ENCODE measurements at regions not wholly inside any gene's neighbourhood (a gene's known extent, or its start where the extent isn't known, plus 50 kb on each side); places are given as distances from the start of the nearest gene placed in this dataset.

- intact Hi-C loops (cut with micrococcal nuclease; ENCODE audit: unreplicated experiment), result no loop called here
- peaks cover 4% of the 10 kb centered on the region for H3K4me1 ChIP-seq (replicated peaks; ENCODE audit: insufficient read depth)
- no peaks in the 10 kb centered on the region for H3K27me3 ChIP-seq (ENCODE audit: insufficient read depth, low read depth)
- no peaks in the 10 kb centered on the region for H3K9me2 ChIP-seq (ENCODE audit: insufficient read depth)
- TF ChIP-seq EZH2 (IDR thresholded peaks at IDR 0.05; ENCODE audit: low read depth) (no peak), CTCF (conservative IDR thresholded peaks at IDR 0.05) (no peak)
- no peak for DNase-seq
- no peak overlapping the region for H3K4me2 ChIP-seq
- no peak overlapping the region for H2AFZ ChIP-seq
- ChIA-PET POLR2A (ENCODE audit: unreplicated experiment) (no interaction called here), CTCF (no interaction called here)
- H4K20me1 ChIP-seq (ENCODE audit: insufficient read depth), result no peaks in the 10 kb centered on the region
- no peak overlapping the region for H3K27ac ChIP-seq
- H3K36me3 ChIP-seq (ENCODE audit: low read depth), result no peaks in the 10 kb centered on the region
- H3F3A ChIP-seq (ENCODE audit: insufficient read depth, low read depth), result no peaks in the 10 kb centered on the region
- H3K79me2 ChIP-seq (ENCODE audit: low read depth), result no peaks in the 10 kb centered on the region
- H3K4me3 ChIP-seq, result no peak overlapping the region
- H3K9me3 ChIP-seq (ENCODE audit: insufficient read depth, low read depth), result no peaks in the 10 kb centered on the region
- BruUV-seq (replicated peaks), result no TSS peak
Measured at GRCh38 chr13:107518292-107518691, 697.0 kb downstream of the LIG4 start.

- H3K27me3 ChIP-seq (ENCODE audit: insufficient read depth, low read depth), result no peaks in the 10 kb centered on the region
- H3K36me3 ChIP-seq (ENCODE audit: low read depth), result no peaks in the 10 kb centered on the region
- no peak overlapping the region for H3K27ac ChIP-seq
- POLR2A ChIA-PET (ENCODE audit: unreplicated experiment), result no interaction called here
- no peaks in the 10 kb centered on the region for H3K9me3 ChIP-seq (ENCODE audit: insufficient read depth, low read depth)
- no peaks in the 10 kb centered on the region for H3K79me2 ChIP-seq (ENCODE audit: low read depth)
- 0 out of 2 replicates have a peak, but pooled peaks cover 2% of the 10 kb centered on the region for H3K9me2 ChIP-seq (ENCODE audit: insufficient read depth)
- H2AFZ ChIP-seq, result no peak overlapping the region
- H3K4me1 ChIP-seq (replicated peaks; ENCODE audit: insufficient read depth), result peaks cover 4% of the 10 kb centered on the region
- CTCF ChIA-PET, result no interaction called here
- no peaks in the 10 kb centered on the region for H3F3A ChIP-seq (ENCODE audit: insufficient read depth, low read depth)
- BruUV-seq (replicated peaks), result no TSS peak
- TF ChIP-seq CTCF (conservative IDR thresholded peaks at IDR 0.05) (no peak), EZH2 (IDR thresholded peaks at IDR 0.05; ENCODE audit: low read depth) (no peak)
- intact Hi-C loops (cut with micrococcal nuclease; ENCODE audit: unreplicated experiment), result no loop called here
- no peak overlapping the region for H3K4me2 ChIP-seq
- H3K4me3 ChIP-seq, result no peak overlapping the region
- H4K20me1 ChIP-seq (ENCODE audit: insufficient read depth), result no peaks in the 10 kb centered on the region
- DNase-seq, result no peak
Measured at GRCh38 chr13:107516517-107516916, 698.8 kb downstream of the LIG4 start.

GRCh38 chr13:107512551-107512950 lies 702.8 kb downstream of the LIG4 start:
- H3K9me2 ChIP-seq (ENCODE audit: insufficient read depth), result 0 out of 2 replicates have a peak, but pooled peaks cover 4% of the 10 kb centered on the region
- H3K4me3 ChIP-seq, result no peak overlapping the region
- ChIA-PET CTCF (no interaction called here), POLR2A (ENCODE audit: unreplicated experiment) (no interaction called here)
- no peak overlapping the region for H2AFZ ChIP-seq
- intact Hi-C loops (cut with micrococcal nuclease; ENCODE audit: unreplicated experiment), result no loop called here
- no peaks in the 10 kb centered on the region for H4K20me1 ChIP-seq (ENCODE audit: insufficient read depth)
- no peak for DNase-seq
- no peak for TF ChIP-seq CTCF (conservative IDR thresholded peaks at IDR 0.05)
- TF ChIP-seq EZH2 (IDR thresholded peaks at IDR 0.05; ENCODE audit: low read depth), result no peak
- H3K4me1 ChIP-seq (replicated peaks; ENCODE audit: insufficient read depth), result no peaks in the 10 kb centered on the region
- H3K36me3 ChIP-seq (ENCODE audit: low read depth), result no peaks in the 10 kb centered on the region
- H3K27me3 ChIP-seq (ENCODE audit: insufficient read depth, low read depth), result no peaks in the 10 kb centered on the region
- BruUV-seq (replicated peaks), result no TSS peak
- no peaks in the 10 kb centered on the region for H3K79me2 ChIP-seq (ENCODE audit: low read depth)
- no peak overlapping the region for H3K27ac ChIP-seq
- no peak overlapping the region for H3K4me2 ChIP-seq
- H3K9me3 ChIP-seq (ENCODE audit: insufficient read depth, low read depth), result no peaks in the 10 kb centered on the region
- H3F3A ChIP-seq (ENCODE audit: insufficient read depth, low read depth), result no peaks in the 10 kb centered on the region
